GM19351 (cell line): ENCODE measurements at regions not wholly inside any gene's neighbourhood (a gene's known extent, or its start where the extent isn't known, plus 50 kb on each side); places are given as distances from the start of the nearest gene placed in this dataset.
"Not testable (repeated sequence)": the region's sequence is repeated elsewhere in the genome, so short reads cannot be mapped to it uniquely, and the experiment has no call there.

Source experiments
- ATAC-seq: cut with Tn5 transposase; IDR thresholded peaks from one replicate; pipeline ENCODE4 v1.9.1; 2021; ENCODE audit warnings: mild to moderate bottlenecking, moderate library complexity; ENCODE audit not compliant: unreplicated experiment

- ATAC-seq, result not testable (repeated sequence)
Observed at GRCh38 chr2:236489083-236489482, 80.5 kb upstream of the ACKR3 start.

DNA sequence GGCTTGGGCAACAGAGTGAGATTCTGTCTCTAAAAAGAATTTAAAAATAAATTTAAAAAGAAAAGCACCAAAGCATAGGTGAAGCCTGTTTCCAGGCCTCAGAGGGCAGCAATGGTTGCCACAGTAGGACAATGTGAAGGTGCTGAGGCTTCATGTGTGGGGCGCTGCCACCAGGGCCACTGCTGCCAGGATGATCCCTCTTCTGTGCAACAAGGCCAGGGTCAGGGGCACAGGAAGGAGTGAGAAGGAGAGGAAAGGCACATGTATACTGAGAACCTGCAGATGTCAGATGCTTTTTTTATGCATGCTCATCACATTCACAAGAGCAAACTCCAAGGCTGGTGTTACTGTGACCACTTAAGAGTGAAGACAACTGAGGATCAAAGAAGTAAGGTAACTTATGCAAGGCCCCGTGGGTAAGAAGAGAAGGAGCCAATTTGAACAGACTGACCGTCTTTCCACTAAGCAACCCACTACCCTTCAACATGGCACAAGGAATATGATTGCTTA is 79.7 kb upstream of the ACKR3 start:
- ATAC-seq, result no peak

DNA sequence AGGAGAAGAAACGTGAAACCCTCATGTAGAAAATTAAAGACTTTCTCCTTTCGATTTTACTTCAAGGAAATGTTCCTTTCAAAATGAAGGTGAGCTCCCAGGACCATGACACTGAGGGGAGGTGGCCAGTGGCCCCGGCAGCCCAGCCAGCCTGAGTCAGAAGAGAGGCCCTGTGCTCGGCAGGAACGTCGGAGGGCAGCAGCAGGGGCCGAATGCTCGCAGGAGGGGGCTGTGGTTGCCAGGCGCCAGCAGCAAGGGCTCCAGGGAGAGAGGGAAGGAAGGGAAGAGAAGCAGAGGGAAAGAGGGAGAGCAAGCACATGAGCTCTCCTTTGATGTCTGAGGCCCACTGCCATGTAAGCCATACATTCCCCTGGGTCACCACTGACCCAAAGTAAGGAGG is 73.3 kb upstream of the ACKR3 start:
- no peak for ATAC-seq

DNA sequence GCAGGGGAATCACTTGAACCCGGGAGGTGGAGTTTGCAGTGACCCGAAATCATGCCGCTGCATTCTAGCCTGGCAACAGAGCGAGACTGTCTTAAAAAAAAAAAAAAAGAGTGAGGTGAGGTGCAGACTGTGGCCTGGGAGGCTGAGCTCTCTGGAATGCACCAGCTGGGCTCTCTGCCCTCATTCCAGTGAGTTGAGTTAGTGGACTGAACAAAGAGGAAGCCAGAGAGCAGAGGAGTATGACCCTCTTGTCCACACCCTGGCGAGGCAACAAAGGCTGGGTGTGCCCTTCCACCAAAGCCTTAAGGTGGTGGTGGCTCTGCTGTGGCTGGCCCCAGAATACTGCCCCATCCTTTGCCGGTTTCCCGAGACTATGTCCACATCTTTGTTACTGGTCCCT is 71.3 kb upstream of the ACKR3 start:
- ATAC-seq, result no peak

DNA sequence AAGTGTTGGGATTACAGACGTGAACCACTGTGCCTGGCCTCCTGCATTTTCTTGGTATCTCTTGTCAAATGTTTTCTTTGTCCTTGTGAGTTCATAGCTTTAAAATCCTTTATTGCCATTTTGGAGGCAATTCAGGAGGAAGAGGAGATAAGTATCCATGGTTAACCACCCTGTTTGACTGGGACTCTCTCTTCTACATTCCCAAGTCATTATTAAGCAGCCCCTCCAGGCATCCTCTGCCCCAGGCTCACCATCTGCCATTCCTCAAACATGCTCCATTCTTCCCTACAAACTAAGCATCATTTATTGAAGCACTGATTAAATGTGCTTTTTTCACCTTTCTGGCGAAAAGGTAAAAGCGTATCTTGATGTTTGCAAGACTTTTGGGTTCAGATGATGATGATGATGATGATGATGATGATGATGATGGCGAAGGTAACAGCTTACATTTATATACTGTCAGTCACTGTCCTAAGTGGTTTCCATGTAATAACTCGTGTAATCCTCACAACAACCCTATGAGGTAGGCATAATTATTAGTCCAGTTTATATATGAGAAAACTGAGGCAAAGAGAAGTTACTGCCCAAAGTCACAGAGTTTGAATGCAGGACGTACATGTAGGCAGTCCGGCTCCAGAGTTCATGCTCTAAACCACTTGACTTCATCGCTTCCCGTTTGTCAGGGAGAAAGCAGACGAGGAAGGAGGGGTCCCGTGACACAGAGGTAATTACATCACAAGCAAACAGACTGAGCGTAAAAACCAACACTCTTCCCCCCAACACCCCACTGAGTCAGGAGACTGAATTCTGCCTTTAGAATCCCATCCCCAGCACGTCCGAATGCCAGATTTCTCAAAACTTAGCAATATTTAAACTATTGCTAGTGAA is 69.7 kb upstream of the ACKR3 start:
- ATAC-seq, result no peak

GRCh38 chr2:236501026-236501425 is 68.6 kb upstream of the ACKR3 start:
- no peak for ATAC-seq

- no peak for ATAC-seq
Observed at GRCh38 chr2:236501531-236501930, 68.1 kb upstream of the ACKR3 start.

- ATAC-seq, result no peak
Observed at GRCh38 chr2:236503100-236503499, 66.5 kb upstream of the ACKR3 start.

DNA sequence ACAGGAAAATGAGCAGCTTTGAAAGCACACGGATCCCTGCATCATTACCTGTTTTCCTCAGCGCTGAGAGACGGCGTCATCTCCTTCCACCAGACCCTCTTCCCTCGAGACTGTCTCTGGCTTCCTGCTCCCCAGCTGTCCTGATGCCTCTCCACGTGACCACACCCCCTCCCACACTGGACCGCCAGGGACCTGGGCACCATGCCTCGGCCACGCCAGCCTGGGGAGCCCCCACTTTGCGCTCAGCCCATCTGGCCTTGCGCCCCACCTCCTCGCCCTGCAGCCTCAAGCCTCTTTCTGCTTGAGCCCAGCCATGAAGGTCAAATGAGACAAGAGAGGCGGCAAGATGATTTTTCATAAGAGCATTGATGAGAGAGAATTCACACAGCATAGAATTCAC is 66.0 kb upstream of the ACKR3 start:
- ATAC-seq, result no peak

DNA sequence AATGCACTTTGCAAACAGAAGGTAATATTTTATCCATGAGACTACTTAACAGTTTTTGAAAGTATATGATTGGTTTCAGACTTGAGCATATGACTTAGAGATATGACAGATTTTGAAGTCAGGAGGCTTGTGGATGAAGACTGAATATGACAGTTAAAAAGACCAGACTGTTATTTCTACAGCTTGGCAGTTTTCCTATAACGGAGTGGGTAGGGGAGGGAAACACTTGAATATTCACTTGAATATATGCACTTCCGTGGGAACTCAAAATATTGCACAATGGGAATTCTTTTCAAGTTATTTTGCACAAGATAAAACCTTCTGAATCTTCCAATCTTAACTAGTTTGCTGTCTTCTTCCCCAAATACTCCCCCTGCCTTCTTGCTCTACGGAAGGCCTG is 64.6 kb upstream of the ACKR3 start:
- ATAC-seq, result no peak

DNA sequence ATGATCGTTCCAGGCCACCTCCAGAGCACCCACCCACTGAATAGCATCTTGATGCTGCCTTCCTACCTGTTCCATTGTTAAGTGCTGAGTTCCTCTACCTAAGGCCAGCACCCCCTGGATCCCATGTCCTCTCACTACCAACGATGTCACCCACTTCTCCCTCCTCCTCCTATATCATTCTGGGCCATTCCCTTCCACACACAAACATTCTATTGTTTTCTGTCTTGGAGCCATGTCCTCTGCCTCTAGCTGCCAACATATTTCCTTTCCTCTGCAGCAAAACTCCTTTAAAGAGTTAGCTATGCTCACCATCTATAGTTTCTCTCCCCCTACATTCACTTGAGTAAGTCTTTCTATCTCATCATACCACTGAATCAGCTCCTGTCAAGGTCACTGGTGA is 64.0 kb upstream of the ACKR3 start:
- ATAC-seq, result no peak

DNA sequence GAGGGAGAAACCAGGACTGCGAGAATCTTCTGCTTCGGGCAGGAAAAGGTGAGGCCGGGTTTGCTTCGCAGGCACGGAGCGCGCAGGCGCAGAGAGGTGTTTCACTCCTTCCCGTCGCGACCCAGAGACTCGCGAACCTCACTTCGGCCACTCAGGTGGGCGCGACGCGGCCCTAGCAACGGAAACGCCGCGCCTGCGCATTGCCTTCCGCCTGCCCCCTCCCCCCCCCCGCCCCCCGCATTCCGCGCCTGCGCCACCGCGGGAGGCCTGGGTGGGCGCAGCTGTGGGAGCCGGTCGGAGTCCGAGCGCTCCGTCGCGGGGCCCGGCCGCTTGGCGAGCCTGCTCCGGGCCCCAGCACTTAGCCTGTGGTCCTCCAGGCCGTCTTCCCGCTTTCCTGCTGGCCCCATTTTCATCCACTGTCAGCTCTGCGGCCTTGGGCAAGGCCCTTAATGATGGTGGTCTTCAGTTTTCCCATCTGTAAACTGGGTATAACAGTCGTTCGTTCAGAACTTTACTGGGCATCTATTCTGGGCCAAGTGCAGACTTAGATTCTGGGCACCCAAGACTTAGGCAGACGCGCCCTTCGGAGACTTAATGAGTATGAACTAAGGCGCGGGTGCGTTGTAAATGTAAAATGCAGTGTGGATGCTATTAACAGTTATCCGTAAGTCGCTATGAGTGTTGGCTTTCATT is 62.1 kb upstream of the ACKR3 start:
- no peak for ATAC-seq

GRCh38 chr2:236508466-236508865 is 61.2 kb upstream of the ACKR3 start:
- ATAC-seq, result no peak

- no peak for ATAC-seq
Observed at GRCh38 chr2:236510034-236510433, 59.6 kb upstream of the ACKR3 start.

DNA sequence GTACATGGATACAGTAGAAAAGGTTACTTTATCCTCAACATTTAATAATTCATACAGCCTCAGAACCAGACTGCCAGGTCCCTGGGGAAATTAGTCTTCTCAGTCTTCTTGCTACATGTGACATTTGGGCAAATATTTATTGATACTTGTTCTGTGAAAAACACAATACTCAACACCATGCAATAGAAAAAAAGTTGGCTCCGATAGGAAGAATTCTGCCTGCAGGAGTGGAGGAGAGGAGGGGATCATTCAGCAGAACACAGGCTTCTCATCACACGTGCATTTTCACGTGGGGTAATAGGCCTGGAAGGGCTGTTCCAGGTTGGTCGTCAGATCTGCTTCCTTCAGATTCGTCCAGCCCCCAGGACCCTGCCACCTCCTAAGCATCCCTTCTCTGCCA is 58.4 kb upstream of the ACKR3 start:
- ATAC-seq, result no peak

GRCh38 chr2:236512267-236512666 is 57.4 kb upstream of the ACKR3 start:
- no peak for ATAC-seq

GRCh38 chr2:236512902-236513435 is 56.7 kb upstream of the ACKR3 start:
- peak; percentile 94 for ATAC-seq

DNA sequence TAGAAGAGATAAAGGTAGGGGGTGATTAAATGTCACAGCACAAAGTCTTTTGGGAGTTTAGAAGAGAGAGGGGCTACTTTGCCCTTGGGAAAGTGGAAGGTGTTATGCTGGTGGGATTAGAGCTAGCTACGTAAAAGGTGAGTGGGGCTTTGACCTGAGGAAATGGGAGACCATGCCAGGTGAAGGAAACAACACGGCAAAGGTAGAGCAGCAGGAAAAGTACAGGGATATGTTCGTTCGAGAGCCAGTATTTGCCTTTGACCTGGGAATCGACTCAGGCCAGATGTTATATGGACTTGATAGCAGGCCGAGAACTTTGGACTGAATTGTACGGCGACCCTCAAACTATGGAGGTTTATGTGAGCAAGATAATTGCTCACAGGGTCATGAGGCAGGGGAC is 55.7 kb upstream of the ACKR3 start:
- ATAC-seq, result no peak

DNA sequence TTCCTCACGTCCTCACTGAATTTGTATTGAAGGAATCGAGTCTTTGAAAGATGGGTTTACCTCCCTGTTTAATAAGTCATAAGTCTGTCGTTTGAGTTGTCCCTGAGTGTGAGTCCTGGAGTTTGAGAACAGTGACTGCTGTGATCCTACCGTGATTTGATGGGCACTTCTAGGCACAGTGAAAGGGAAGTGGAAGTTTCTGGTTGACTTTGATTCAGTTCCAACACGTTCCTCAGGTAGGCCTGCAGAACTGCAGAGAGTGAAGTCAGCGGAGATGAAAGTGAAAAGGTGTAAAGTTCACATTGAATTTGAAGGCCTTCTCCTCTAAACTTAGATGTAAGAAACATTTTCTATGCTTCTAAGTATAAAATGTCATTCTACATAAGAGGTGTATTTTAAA is 52.9 kb upstream of the ACKR3 start:
- ATAC-seq, result no peak

GRCh38 chr2:236517251-236518031 is 52.2 kb upstream of the ACKR3 start:
- ATAC-seq, result no peak
